Testis (tissue), 2 donors: ENCODE measurements at regions not wholly inside any gene's neighbourhood (a gene's known extent, or its start where the extent isn't known, plus 50 kb on each side); places are given as distances from the start of the nearest gene placed in this dataset.

Experiments
- DNase-seq: peaks from one replicate; pipeline ENCODE4 v3.0.0-alpha.2; 2019
- H3K27ac ChIP-seq, 2 donors: fragments of 200-600 bp; sonication (generic); one replicate each; pipeline ENCODE4 v1.5.1; 2019
- H3K27me3 ChIP-seq: fragments of 200-600 bp; sonication (generic); one replicate; pipeline ENCODE4 v1.5.1; 2019
- H3K36me3 ChIP-seq: fragments of 200-600 bp; sonication (generic); one replicate; pipeline ENCODE4 v1.5.1; 2017; ENCODE audit warnings: low read depth; ENCODE audit errors: missing control alignments
- H3K4me1 ChIP-seq: fragments of 200-600 bp; sonication (generic); one replicate; pipeline ENCODE4 v1.5.1; 2019
- H3K4me3 ChIP-seq, 2 donors: fragments of 200-600 bp; sonication (generic); one replicate each; pipeline ENCODE4 v1.5.1; 2017 to 2019
- H3K9me3 ChIP-seq: fragments of 200-600 bp; sonication (generic); one replicate; pipeline ENCODE4 v1.5.1; 2017
- CTCF ChIP-seq, 3 experiments: fragments of 450-650 bp in 2 of 3; fragments of 200-600 bp in 1 of 3; sonication (generic) in 1 of 3; IDR thresholded peaks; one replicate each; pipeline ENCODE4 v1.5.1; 2016 to 2019; ENCODE audit warnings: antibody characterized with exemption in 3 of 3, mild to moderate bottlenecking in 2 of 3, moderate library complexity in 1 of 3
- POLR2A ChIP-seq: fragments of 450-650 bp; IDR thresholded peaks from one replicate; pipeline ENCODE4 v1.6.1; 2017; ENCODE audit warnings: antibody characterized with exemption, mild to moderate bottlenecking, moderate library complexity
- WGBS, 2 donors: methylation state at CpG; one replicate each; pipeline ENCODE4 v1.1.5; 2018; 5-methylcytosine and 5-hydroxymethylcytosine counted together
- intact Hi-C: fragments of 100-400 bp; cut with DNase I; formaldehyde crosslinking; loops from one replicate; pipeline ENCODE4 v1.15.1; 2023; ENCODE audit warnings: low total_unique reads

DNA sequence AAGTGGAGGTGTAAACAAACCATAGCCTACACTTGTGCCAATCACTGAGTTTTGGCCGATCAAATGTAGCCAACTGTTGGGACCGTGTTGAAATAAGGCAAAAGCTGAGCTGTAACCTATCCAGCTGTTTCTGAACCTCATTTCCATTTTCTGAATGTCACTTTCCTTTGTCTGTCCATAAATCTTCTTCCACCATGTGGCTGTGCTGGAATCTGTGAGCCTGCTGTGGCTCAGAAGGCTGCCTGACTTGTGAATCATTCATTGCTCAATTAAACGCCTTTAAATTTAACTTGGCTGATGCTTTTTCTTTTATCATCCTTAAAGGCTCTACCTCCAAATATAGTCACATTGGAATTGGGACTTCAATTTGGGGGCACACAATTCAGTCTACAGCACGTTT lies 203.1 kb upstream of the MPPED2 start:
- Histone ChIP-seq H3K4me1 (no peaks in the 10 kb centered on the region), H3K4me3 (no peak overlapping the region), H3K27ac (no peak overlapping the region), H3K27me3 (no peaks in the 10 kb centered on the region), H3K36me3 (no peaks in the 10 kb centered on the region), H3K9me3 (no peaks in the 10 kb centered on the region)
- WGBS, 2 donors = 83 to 95% methylated on average over 4 of the region's 4 CpGs
- intact Hi-C loops = no loop called here
- DNase-seq = no peak
- no peak for TF ChIP-seq POLR2A
- no peak for TF ChIP-seq CTCF (IDR thresholded peaks at IDR 0.05)

DNA sequence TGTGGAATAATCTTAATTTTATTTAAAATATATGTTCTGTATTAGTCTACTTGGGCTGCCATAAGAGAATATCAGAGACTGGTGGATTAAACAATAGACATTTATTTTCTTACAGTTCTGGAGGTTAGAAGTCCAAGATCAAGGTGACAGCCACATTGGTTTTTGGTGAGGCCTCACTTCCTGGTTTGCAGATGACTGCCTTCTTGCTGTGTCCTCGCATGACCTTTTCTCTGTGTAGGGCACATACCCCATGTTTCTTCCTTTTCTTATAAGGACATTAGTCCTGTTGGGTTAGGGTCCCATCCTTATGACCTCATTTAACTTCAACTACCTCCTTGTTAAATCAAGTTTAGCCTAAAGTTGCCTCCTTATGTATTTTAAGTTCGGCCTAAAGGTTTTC lies 202.7 kb upstream of the MPPED2 start:
- 92 to 97% methylated on average over 2 of the region's 2 CpGs for WGBS, 2 donors
- H3K4me3 ChIP-seq = no peak overlapping the region
- no peak for TF ChIP-seq POLR2A
- TF ChIP-seq CTCF (IDR thresholded peaks at IDR 0.05) = no peak
- intact Hi-C loops = no loop called here
- no peak overlapping the region for H3K27ac ChIP-seq
- no peaks in the 10 kb centered on the region for H3K36me3 ChIP-seq
- H3K4me1 ChIP-seq = no peaks in the 10 kb centered on the region
- DNase-seq = no peak
- H3K9me3 ChIP-seq = no peaks in the 10 kb centered on the region
- no peaks in the 10 kb centered on the region for H3K27me3 ChIP-seq

DNA sequence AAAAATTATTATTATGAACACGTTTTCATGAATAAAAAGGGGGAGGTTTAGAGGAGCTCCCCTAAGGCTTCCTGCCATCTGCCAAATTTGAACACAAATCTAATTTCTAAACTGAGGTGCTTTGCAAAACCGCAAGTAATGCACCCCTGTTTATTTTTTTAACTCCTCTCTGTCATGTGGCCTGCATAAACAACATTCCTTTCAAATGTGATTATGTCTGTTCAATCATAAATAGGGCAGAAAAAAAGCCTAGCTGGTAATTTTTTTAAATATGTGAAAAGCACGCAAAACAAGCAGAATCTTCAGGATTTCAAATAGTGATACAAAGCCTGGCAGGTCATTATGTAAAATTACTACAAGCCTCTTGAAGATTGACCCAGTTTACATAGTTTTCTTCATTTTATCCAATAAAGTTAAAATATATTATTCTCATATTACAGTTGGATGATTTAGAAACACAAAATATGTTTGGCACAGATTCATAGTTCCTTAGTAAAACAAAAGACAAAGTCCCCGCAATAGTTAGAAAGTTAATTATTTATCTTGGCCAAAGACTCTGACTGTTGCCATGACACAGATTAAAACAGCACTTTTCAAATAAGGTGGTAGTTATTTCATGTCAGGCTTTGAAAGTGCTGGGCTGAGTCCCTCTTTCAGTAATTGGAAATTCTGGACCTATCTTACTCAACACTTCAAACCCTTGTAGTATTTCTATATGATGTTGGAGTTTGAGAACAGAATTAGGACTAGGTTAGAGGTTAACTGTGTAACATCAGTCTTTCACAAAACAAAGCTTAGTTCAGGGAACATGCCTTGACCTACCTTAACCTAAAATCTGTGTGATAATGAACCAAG lies 200.3 kb upstream of the MPPED2 start:
- WGBS, 2 donors = 39 to 49% methylated on average over 4 of the region's 4 CpGs
- H3K27ac ChIP-seq = no peak overlapping the region
- no peaks in the 10 kb centered on the region for H3K9me3 ChIP-seq
- no peaks in the 10 kb centered on the region for H3K4me1 ChIP-seq
- no peak overlapping the region for H3K4me3 ChIP-seq
- TF ChIP-seq POLR2A = no peak
- no peak for TF ChIP-seq CTCF (IDR thresholded peaks at IDR 0.05)
- H3K27me3 ChIP-seq = no peaks in the 10 kb centered on the region
- DNase-seq = no peak
- intact Hi-C loops = no loop called here
- H3K36me3 ChIP-seq = no peaks in the 10 kb centered on the region

- Histone ChIP-seq H3K27ac (no peak overlapping the region), H3K4me1 (no peaks in the 10 kb centered on the region), H3K36me3 (no peaks in the 10 kb centered on the region), H3K4me3 (no peak overlapping the region), H3K9me3 (no peaks in the 10 kb centered on the region), H3K27me3 (no peaks in the 10 kb centered on the region)
- no peak for DNase-seq
- TF ChIP-seq CTCF (IDR thresholded peaks at IDR 0.05) (no peak), POLR2A (no peak)
- intact Hi-C loops = no loop called here
- WGBS, 2 donors = 74 to 84% methylated on average over 1 of the region's 1 CpG
Observed at GRCh38 chr11:30778596-30778995, 192.4 kb upstream of the MPPED2 start.

GRCh38 chr11:30775233-30775522 lies 189.0 kb upstream of the MPPED2 start:
- intact Hi-C loops = no loop called here
- DNase-seq = no peak
- no peak overlapping the region for H3K27ac ChIP-seq
- no peaks in the 10 kb centered on the region for H3K27me3 ChIP-seq
- no peaks in the 10 kb centered on the region for H3K9me3 ChIP-seq
- no peak overlapping the region for H3K4me3 ChIP-seq
- TF ChIP-seq POLR2A (no peak), CTCF (IDR thresholded peaks at IDR 0.05) (no peak)
- WGBS, 2 donors = 71 to 100% methylated on average over 1 of the region's 1 CpG
- no peaks in the 10 kb centered on the region for H3K36me3 ChIP-seq
- no peaks in the 10 kb centered on the region for H3K4me1 ChIP-seq
